GM19468 (cell line): ENCODE measurements at regions not wholly inside any gene's neighbourhood (a gene's known extent, or its start where the extent isn't known, plus 50 kb on each side); places are given as distances from the start of the nearest gene placed in this dataset.

Source experiments
- ATAC-seq: cut with Tn5 transposase; IDR thresholded peaks from one replicate; pipeline ENCODE4 v1.9.1; 2021; ENCODE audit warnings: mild to moderate bottlenecking, moderate library complexity, moderate number of reproducible peaks; ENCODE audit not compliant: unreplicated experiment; ENCODE audit errors: extremely low read depth

- no peak for ATAC-seq
Measured at GRCh38 chr17:71409712-71410111, 711.1 kb upstream of the SOX9 start.

GRCh38 chr17:71412803-71413202, 708.0 kb upstream of the SOX9 start:
- ATAC-seq, result no peak

- ATAC-seq, result no peak
Measured at GRCh38 chr17:71413935-71414334, 706.9 kb upstream of the SOX9 start.

GRCh38 chr17:71417142-71417541, 703.7 kb upstream of the SOX9 start:
- ATAC-seq, result no peak

GRCh38 chr17:71422968-71423367, 697.9 kb upstream of the SOX9 start:
- no peak for ATAC-seq

GRCh38 chr17:71423871-71424546, 696.8 kb upstream of the SOX9 start:
- no peak for ATAC-seq

- no peak for ATAC-seq
Measured at GRCh38 chr17:71427801-71428200, 693.0 kb upstream of the SOX9 start.

GRCh38 chr17:71428897-71429296, 691.9 kb upstream of the SOX9 start:
- ATAC-seq, result no peak

GRCh38 chr17:71430281-71430680, 690.5 kb upstream of the SOX9 start:
- no peak for ATAC-seq

- ATAC-seq, result no peak
Measured at GRCh38 chr17:71431146-71431545, 689.7 kb upstream of the SOX9 start.

- no peak for ATAC-seq
Measured at GRCh38 chr17:71432378-71433315, 688.2 kb upstream of the SOX9 start.

- no peak for ATAC-seq
Measured at GRCh38 chr17:71434716-71435115, 686.1 kb upstream of the SOX9 start.

- ATAC-seq, result no peak
Measured at GRCh38 chr17:71436479-71436878, 684.3 kb upstream of the SOX9 start.

- no peak for ATAC-seq
Measured at GRCh38 chr17:71437166-71437565, 683.7 kb upstream of the SOX9 start.

- no peak for ATAC-seq
Measured at GRCh38 chr17:71438631-71439146, 682.1 kb upstream of the SOX9 start.

GRCh38 chr17:71440513-71440912, 680.3 kb upstream of the SOX9 start:
- ATAC-seq, result no peak

GRCh38 chr17:71441098-71441497, 679.7 kb upstream of the SOX9 start:
- ATAC-seq, result no peak

- ATAC-seq, result no peak
Measured at GRCh38 chr17:71444078-71444477, 676.7 kb upstream of the SOX9 start.

GRCh38 chr17:71446645-71447437, 674.0 kb upstream of the SOX9 start:
- ATAC-seq, result no peak

GRCh38 chr17:71447644-71448043, 673.2 kb upstream of the SOX9 start:
- ATAC-seq, result no peak
